ENCODE measurements at regions not wholly inside any gene's neighbourhood (a gene's known extent, or its start where the extent isn't known, plus 50 kb on each side); places are given as distances from the start of the nearest gene placed in this dataset.

GRCh38 chr3:67832817-67833216 lies 178.4 kb upstream of the SUCLG2 start:
- intact Hi-C loops (cut with DNase I), result no loop called here
- WGBS, 3 donors, result 66 to 74% (median 73%) methylated on average over 1 of the region's 1 CpG
- DNase-seq, result no peak
- Histone ChIP-seq H3K4me1 (ENCODE audit: insufficient read depth) (no peaks in the 10 kb centered on the region), H3K36me3 (no peaks in the 10 kb centered on the region), H3K27me3 (no peaks in the 10 kb centered on the region), H3K27ac (no peak overlapping the region), H3K4me3 (no peak overlapping the region), H3K9me3 (peaks cover 0 to 3% of the 10 kb centered on the region in 2 donors)
- TF ChIP-seq POLR2A (IDR thresholded peaks at IDR 0.05) (no peak), CTCF (IDR thresholded peaks at IDR 0.05) (no peak), EP300 (IDR thresholded peaks at IDR 0.05) (no peak)

- WGBS, 3 donors, result 80 to 91% (median 82%) methylated on average over 3 of the region's 3 CpGs
- no peak for DNase-seq
- intact Hi-C loops (cut with DNase I), result no loop called here
- TF ChIP-seq CTCF (IDR thresholded peaks at IDR 0.05), result no peak
- TF ChIP-seq EP300 (IDR thresholded peaks at IDR 0.05), result no peak
- TF ChIP-seq POLR2A (IDR thresholded peaks at IDR 0.05), result no peak
- peaks cover 0 to 3% of the 10 kb centered on the region in 2 donors for H3K9me3 ChIP-seq
- no peak overlapping the region for H3K4me3 ChIP-seq
- H3K27me3 ChIP-seq, result no peaks in the 10 kb centered on the region
- H3K27ac ChIP-seq, result no peak overlapping the region
- no peaks in the 10 kb centered on the region for H3K4me1 ChIP-seq (ENCODE audit: insufficient read depth)
- no peaks in the 10 kb centered on the region for H3K36me3 ChIP-seq
These were observed 176.8 kb upstream of the SUCLG2 start for GRCh38 chr3:67831262-67831661.

GRCh38 chr3:67828486-67829010 lies 174.1 kb upstream of the SUCLG2 start:
- H3K36me3 ChIP-seq, result no peaks in the 10 kb centered on the region
- DNase-seq, result no peak
- TF ChIP-seq EP300 (IDR thresholded peaks at IDR 0.05) (no peak), POLR2A (IDR thresholded peaks at IDR 0.05) (no peak), CTCF (IDR thresholded peaks at IDR 0.05) (no peak)
- no peak overlapping the region for H3K27ac ChIP-seq
- intact Hi-C loops (cut with DNase I), result no loop called here
- no peaks in the 10 kb centered on the region for H3K27me3 ChIP-seq
- WGBS, 3 donors, result 93 to 96% (median 93%) methylated on average over 1 of the region's 1 CpG
- H3K9me3 ChIP-seq, result no peaks in the 10 kb centered on the region
- no peak overlapping the region for H3K4me3 ChIP-seq
- H3K4me1 ChIP-seq (ENCODE audit: insufficient read depth), result no peaks in the 10 kb centered on the region

GRCh38 chr3:67821135-67821534 lies 166.7 kb upstream of the SUCLG2 start:
- H3K27me3 ChIP-seq, result no peaks in the 10 kb centered on the region
- H3K4me1 ChIP-seq (ENCODE audit: insufficient read depth), result no peaks in the 10 kb centered on the region
- no peak overlapping the region for H3K27ac ChIP-seq
- H3K9me3 ChIP-seq, result no peaks in the 10 kb centered on the region
- intact Hi-C loops (cut with DNase I), result no loop called here
- TF ChIP-seq POLR2A (IDR thresholded peaks at IDR 0.05) (no peak), EP300 (IDR thresholded peaks at IDR 0.05) (no peak), CTCF (IDR thresholded peaks at IDR 0.05) (no peak)
- WGBS, 3 donors, result 77 to 81% (median 78%) methylated on average over 4 of the region's 4 CpGs
- no peaks in the 10 kb centered on the region for H3K36me3 ChIP-seq
- no peak for DNase-seq
- H3K4me3 ChIP-seq, result no peak overlapping the region

All from ovary (tissue), 7 donors.